ENCODE measurements at regions not wholly inside any gene's neighbourhood (a gene's known extent, or its start where the extent isn't known, plus 50 kb on each side); places are given as distances from the start of the nearest gene placed in this dataset.

DNA sequence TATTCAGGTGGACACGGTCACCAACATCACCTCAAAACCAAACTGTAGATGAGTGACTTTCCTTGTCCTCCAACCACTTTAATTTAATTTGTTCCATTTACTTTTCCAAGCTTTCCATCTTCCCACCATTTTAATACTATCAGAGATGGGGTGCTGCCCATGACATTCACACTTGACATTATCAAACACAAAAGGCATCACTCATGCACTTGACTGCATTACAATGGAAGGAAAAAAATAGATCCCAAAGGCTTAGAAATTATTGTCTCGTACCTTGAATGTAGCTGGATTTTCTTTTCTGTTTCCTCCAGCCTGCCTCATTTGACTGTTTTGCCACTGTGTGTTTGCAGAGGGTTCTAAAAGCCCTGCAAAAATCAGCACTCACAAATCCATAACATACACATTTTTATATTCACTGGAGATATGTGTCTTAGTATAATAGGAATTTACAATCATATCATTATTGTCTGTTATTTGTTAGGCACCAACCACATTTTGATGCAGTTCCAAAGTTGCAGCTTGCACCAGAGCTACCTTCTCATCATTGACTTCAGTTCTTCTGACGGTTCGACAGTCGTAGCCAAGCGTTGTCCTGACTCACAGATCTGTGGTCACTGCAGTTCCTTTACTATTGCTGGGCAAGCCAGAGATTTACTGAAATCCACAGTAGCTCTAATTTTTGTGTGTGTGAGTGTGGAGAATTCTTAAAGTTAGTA lies 712.3 kb upstream of the WWC1 start:
- peaks cover 6% of the 10 kb centered on the region for H3K27me3 ChIP-seq (ENCODE audit: control insufficient read depth, insufficient read depth, low read length)
- FAIRE-seq (no peak), DNase-seq (ENCODE audit: low read depth) (no peak)
- H3K36me3 ChIP-seq (ENCODE audit: control insufficient read depth, insufficient read depth, low read length) = no peaks in the 10 kb centered on the region
- no peak overlapping the region for H3K4me3 ChIP-seq (ENCODE audit: low read depth, low read length)
- TF ChIP-seq, protein P1, sequence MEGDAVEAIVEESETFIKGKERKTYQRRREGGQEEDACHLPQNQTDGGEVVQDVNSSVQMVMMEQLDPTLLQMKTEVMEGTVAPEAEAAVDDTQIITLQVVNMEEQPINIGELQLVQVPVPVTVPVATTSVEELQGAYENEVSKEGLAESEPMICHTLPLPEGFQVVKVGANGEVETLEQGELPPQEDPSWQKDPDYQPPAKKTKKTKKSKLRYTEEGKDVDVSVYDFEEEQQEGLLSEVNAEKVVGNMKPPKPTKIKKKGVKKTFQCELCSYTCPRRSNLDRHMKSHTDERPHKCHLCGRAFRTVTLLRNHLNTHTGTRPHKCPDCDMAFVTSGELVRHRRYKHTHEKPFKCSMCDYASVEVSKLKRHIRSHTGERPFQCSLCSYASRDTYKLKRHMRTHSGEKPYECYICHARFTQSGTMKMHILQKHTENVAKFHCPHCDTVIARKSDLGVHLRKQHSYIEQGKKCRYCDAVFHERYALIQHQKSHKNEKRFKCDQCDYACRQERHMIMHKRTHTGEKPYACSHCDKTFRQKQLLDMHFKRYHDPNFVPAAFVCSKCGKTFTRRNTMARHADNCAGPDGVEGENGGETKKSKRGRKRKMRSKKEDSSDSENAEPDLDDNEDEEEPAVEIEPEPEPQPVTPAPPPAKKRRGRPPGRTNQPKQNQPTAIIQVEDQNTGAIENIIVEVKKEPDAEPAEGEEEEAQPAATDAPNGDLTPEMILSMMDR (IDR thresholded peaks at IDR 0.05; ENCODE audit: insufficient read depth, low read length, severe bottlenecking) = no peak

DNA sequence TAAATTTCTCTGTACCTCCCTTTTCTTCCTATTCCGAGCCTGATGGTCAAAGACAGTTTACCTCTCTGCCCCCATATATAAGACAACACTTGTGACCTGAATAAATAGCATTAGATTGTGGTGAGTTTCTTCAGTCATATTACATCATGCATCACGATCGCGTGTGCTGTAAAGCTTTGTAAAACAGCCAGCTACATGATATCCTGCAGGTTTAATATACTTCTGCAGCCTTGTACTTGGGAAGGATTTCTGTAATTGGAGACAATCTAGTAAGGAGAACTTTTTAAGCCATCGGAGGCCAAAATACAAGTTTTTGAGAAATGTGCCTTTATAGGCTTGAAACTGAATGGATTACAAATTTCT lies 711.8 kb upstream of the WWC1 start:
- Histone ChIP-seq H3K4me3 (ENCODE audit: low read depth, low read length) (no peak overlapping the region), H3K27me3 (ENCODE audit: control insufficient read depth, insufficient read depth, low read length) (peaks cover 6% of the 10 kb centered on the region), H3K36me3 (ENCODE audit: control insufficient read depth, insufficient read depth, low read length) (no peaks in the 10 kb centered on the region)
- no peak for FAIRE-seq
- TF ChIP-seq, protein P1 (IDR thresholded peaks at IDR 0.05; ENCODE audit: insufficient read depth, low read length, severe bottlenecking) = no peak
- no peak for DNase-seq (ENCODE audit: low read depth)

DNA sequence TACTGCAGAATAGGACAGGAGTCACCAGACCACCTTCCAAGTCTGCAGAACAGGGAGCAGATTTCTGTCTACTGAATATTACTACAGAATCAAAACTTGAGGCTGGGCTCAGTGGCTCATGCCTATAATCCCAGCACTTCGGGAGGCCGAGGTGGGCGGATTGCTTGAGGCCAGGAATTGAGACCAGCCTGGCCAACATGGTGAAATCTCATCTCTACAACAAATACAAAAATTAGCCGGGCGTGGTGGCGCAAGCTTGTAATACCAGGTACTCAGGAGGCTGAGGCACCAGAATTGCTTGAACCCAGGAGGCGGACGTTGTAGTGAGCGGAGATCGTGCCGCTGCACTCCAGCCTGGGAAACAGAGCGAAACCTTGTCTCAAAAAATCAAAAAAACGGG lies 710.8 kb upstream of the WWC1 start:
- TF ChIP-seq, protein P1 (IDR thresholded peaks at IDR 0.05; ENCODE audit: insufficient read depth, low read length, severe bottlenecking) = no peak
- no peaks in the 10 kb centered on the region for H3K36me3 ChIP-seq (ENCODE audit: control insufficient read depth, insufficient read depth, low read length)
- no peak overlapping the region for H3K4me3 ChIP-seq (ENCODE audit: low read depth, low read length)
- no peak for DNase-seq (ENCODE audit: low read depth)
- FAIRE-seq = no peak
- peaks cover 2% of the 10 kb centered on the region for H3K27me3 ChIP-seq (ENCODE audit: control insufficient read depth, insufficient read depth, low read length)

DNA sequence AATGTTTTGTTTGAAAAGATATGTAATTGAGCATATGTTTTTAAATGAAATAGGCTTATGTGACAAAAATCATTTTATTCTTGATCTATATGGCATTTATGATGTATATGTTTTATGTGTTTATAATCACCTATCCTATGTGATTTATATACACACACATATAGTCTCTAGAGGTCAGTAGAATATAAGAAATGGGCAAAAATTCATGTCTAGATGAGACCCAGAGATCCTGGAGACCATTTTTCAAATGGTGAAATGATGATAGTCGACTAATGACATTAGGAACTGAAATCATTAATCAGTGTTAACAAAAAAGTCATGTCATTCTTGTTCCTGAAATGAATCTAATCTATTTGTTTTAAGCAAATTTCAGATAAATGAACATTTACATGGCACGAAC lies 709.2 kb upstream of the WWC1 start:
- no peaks in the 10 kb centered on the region for H3K27me3 ChIP-seq (ENCODE audit: control insufficient read depth, insufficient read depth, low read length)
- no peak overlapping the region for H3K4me3 ChIP-seq (ENCODE audit: low read depth, low read length)
- TF ChIP-seq, protein P1 (IDR thresholded peaks at IDR 0.05; ENCODE audit: insufficient read depth, low read length, severe bottlenecking) = no peak
- DNase-seq (ENCODE audit: low read depth) = peak; percentile 58
- no peak for FAIRE-seq
- no peaks in the 10 kb centered on the region for H3K36me3 ChIP-seq (ENCODE audit: control insufficient read depth, insufficient read depth, low read length)

DNA sequence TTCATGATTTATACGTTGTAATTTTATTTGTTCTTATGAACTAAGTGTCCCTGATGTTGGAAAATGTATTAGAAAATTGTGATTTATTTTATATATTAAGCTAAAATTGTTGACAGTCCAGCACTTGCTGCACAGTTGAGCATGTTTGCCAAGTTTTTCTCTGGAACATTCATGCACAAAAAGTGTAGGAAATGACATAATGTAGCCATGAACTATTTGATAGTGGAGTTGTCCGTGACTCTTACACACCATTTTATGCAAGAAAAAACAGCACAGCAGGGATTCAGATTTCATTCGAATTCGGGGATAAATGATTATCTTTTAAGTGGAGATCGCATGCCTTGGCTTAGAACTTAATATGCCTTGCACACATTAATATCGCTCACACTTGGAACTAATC lies 708.6 kb upstream of the WWC1 start:
- Histone ChIP-seq H3K4me3 (ENCODE audit: low read depth, low read length) (no peak overlapping the region), H3K27me3 (ENCODE audit: control insufficient read depth, insufficient read depth, low read length) (no peaks in the 10 kb centered on the region), H3K36me3 (ENCODE audit: control insufficient read depth, insufficient read depth, low read length) (no peaks in the 10 kb centered on the region)
- FAIRE-seq (no peak), DNase-seq (ENCODE audit: low read depth) (peak; percentile 23)
- TF ChIP-seq, protein P1 (IDR thresholded peaks at IDR 0.05; ENCODE audit: insufficient read depth, low read length, severe bottlenecking) = no peak

DNA sequence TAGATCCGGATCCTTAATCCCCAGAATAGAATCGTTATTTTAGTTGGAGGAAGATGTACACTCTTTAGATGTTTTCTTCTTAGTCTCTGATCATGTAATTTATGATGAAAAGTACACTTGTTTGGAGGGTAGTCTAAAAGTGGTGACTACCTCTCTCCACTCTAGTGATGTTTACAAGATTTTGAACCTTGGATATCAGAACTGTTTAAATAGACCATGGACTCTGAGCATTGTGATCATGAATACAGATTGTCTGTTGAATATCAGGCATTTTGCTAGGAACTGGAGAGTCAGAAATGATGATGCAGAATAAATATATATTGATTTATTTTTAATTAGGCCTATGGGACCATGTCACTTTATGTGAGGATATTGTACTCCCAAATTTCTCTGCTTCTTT lies 706.3 kb upstream of the WWC1 start:
- FAIRE-seq = no peak
- Histone ChIP-seq H3K36me3 (ENCODE audit: control insufficient read depth, insufficient read depth, low read length) (no peaks in the 10 kb centered on the region), H3K4me3 (ENCODE audit: low read depth, low read length) (no peak overlapping the region), H3K27me3 (ENCODE audit: control insufficient read depth, insufficient read depth, low read length) (no peaks in the 10 kb centered on the region)
- no peak for DNase-seq (ENCODE audit: low read depth)
- TF ChIP-seq, protein P1 (IDR thresholded peaks at IDR 0.05; ENCODE audit: insufficient read depth, low read length, severe bottlenecking) = no peak

Data from bronchial epithelial cell (primary cell).